ENCODE measurements at regions not wholly inside any gene's neighbourhood (a gene's known extent, or its start where the extent isn't known, plus 50 kb on each side); places are given as distances from the start of the nearest gene placed in this dataset.
A peak's percentile ranks its signal among the peaks of the same experiment; 100 is the strongest.

DNA sequence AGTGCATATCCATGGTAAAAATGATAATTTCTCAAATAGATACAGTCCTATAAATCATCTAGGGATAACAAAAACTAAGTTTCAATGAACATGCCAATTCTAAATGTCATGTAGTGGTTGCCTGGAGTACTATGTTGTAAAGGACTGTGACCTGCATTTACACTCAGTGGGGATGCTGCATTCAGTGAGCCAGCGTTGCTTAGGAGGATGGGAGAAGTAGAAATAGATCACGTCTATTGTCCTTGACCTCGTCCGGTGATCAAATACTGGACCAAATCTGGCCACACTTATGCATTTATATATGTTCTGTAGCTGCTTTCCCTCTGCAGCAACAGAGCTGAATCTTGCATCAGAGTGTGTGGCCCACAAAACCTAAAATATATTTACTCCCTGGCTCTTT, 139.0 kb upstream of the ETAA1 start:
- Histone ChIP-seq H3K27ac (no peak overlapping the region), H3K27me3 (no peaks in the 10 kb centered on the region), H3K4me1 (no peaks in the 10 kb centered on the region), H3K9me3 (no peaks in the 10 kb centered on the region), H3K4me3 (no peak overlapping the region), H3K36me3 (no peaks in the 10 kb centered on the region)
- no peak for DNase-seq
- no peak for TF ChIP-seq POLR2A (IDR thresholded peaks at IDR 0.05)

- peak overlapping the region in 1 of 4 donors; percentile 77 for H3K27ac ChIP-seq
Measured at GRCh38 chr2:67258831-67259230, 138.3 kb upstream of the ETAA1 start.

DNA sequence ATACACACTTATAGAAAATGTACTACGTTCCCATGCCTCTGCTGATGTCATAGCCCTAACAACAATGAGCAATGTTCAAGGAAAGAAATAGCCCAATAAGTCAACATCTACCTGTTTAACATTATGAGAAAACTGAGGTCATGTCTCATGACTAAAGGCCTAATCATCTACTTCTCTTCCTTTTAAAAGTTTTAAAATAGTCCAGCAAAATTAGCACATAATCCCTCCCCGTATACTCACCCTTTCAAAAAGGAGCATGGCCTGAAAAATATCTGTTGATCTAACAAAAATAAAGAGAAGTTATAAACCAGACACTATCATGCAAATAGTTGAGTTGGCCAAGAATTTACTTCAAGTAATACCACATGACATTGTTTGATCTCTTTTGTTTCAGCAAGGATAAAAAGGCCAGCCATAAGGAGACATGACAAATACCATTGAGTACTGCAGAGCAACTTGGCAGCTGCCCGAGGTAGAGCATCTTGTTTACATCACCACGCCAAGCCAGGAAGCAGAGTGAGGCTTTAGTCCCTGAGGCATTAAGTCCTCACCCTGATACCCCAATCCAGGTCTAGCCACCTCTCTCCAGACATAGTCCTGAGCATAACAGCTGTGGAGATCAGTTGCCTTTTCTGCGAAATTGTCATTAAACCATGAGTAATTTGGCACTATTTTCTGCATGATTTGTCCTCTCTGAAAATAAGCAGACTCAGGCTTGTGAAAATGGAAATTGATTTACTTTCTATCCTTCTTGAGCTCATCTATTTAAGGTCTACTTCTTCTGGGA, 137.4 kb upstream of the ETAA1 start:
- no peak for DNase-seq
- H3K27ac ChIP-seq, result peak overlapping the region in 2 of 4 donors; percentile 41 to 77

More at GRCh38 chr2:67258831-67259230, 138.3 kb upstream of the ETAA1 start:
- Histone ChIP-seq H3K27me3 (no peaks in the 10 kb centered on the region), H3K9me3 (no peaks in the 10 kb centered on the region), H3K36me3 (no peaks in the 10 kb centered on the region), H3K4me3 (no peak overlapping the region), H3K4me1 (no peaks in the 10 kb centered on the region)
- no peak for DNase-seq
- TF ChIP-seq POLR2A (IDR thresholded peaks at IDR 0.05) (no peak), CTCF (IDR thresholded peaks at IDR 0.05) (no peak)

DNA sequence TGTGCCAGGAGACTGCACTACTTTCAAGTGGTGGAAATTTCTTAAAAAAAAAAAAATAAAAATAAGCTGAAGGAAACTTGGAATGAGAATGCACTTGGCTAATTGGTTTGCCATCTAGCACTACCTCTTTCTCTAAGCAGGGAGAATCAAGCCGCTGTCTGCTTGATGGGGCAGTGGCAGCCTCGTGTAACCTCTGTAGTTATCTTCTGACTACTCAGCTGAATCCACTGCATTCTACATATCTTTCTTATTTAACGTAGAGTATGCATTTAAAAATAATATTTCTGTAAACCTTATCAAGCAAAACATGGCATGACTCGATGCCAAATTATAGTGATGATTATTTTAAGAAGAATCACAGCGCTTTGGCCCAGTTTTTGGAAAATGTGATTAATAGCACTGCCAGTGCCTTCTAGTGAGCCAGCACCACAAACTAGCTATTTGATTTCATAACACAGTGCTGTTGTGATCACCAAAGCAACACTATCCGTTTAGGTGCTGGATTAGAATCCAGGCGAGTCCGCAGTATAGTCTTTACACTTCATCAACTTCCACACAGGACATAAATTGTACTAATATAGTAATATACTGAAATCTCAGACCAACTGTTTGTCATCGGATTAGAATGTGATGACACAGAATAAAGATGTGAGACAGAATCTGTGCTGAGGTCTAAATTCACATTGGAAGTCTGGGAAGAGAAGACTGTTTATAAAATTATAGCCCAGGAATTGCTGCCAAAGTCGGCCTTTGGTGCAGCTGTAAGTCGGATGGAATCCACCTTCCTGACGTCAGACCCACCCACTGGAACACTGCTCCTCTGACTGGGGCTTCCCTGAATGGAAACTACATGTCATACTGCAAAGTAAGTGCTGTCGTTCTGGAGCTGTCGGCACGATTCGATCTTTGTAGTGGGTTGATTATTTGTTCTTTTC, 136.5 kb upstream of the ETAA1 start:
- Histone ChIP-seq H3K27ac (peak overlapping the region; percentile 3 to 77 (median 35)), H3K4me3 (no peak overlapping the region), H3K36me3 (no peaks in the 10 kb centered on the region), H3K4me1 (no peaks in the 10 kb centered on the region), H3K9me3 (no peaks in the 10 kb centered on the region), H3K27me3 (no peaks in the 10 kb centered on the region)
- DNase-seq, result peak in 2 of 3 donors; percentile 15 to 64
- no peak for TF ChIP-seq POLR2A (IDR thresholded peaks at IDR 0.05)

More for the DNA sequence above, 137.4 kb upstream of the ETAA1 start:
- no peak for TF ChIP-seq POLR2A (IDR thresholded peaks at IDR 0.05)
- TF ChIP-seq CTCF (IDR thresholded peaks at IDR 0.05), result no peak
- Histone ChIP-seq H3K27me3 (no peaks in the 10 kb centered on the region), H3K4me3 (no peak overlapping the region), H3K9me3 (no peaks in the 10 kb centered on the region), H3K4me1 (no peaks in the 10 kb centered on the region), H3K36me3 (no peaks in the 10 kb centered on the region)

DNA sequence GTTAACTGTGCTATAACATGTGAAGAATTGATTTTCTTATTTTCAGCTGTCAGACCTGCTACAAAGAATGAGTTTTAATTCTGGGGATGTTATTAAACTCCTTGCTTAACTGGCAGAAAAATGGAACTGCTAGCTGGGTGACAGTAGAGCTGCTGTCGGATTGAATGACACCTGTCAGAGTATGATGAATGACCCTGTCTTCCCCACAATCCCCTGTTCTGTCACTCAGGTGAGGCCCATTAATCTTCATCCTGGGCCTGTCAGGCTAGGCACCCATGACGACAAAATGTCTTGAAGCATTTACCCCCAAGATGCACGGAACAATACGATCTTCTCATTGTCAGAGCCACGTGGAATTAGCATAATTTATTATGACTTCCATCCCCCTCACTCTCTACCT, 129.9 kb upstream of the ETAA1 start:
- Histone ChIP-seq H3K27me3 (no peaks in the 10 kb centered on the region), H3K27ac (no peak overlapping the region), H3K4me3 (no peak overlapping the region), H3K4me1 (no peaks in the 10 kb centered on the region), H3K36me3 (no peaks in the 10 kb centered on the region), H3K9me3 (no peaks in the 10 kb centered on the region)
- DNase-seq, result no peak
- TF ChIP-seq CTCF (IDR thresholded peaks at IDR 0.05), result no peak
- no peak for TF ChIP-seq POLR2A (IDR thresholded peaks at IDR 0.05)

GRCh38 chr2:67268797-67269196, 128.3 kb upstream of the ETAA1 start:
- Histone ChIP-seq H3K27me3 (no peaks in the 10 kb centered on the region), H3K4me3 (no peak overlapping the region), H3K9me3 (no peaks in the 10 kb centered on the region), H3K27ac (no peak overlapping the region), H3K36me3 (no peaks in the 10 kb centered on the region), H3K4me1 (no peaks in the 10 kb centered on the region)
- DNase-seq, result no peak
- TF ChIP-seq POLR2A (IDR thresholded peaks at IDR 0.05) (no peak), CTCF (IDR thresholded peaks at IDR 0.05) (no peak)

Data from Peyer's patch (tissue), 4 donors.